SK-N-SH (cell line): ENCODE measurements at regions not wholly inside any gene's neighbourhood (a gene's known extent, or its start where the extent isn't known, plus 50 kb on each side); places are given as distances from the start of the nearest gene placed in this dataset.

Experiments
- CTCF ChIA-PET: fragments of 300-600, 350-600 bp; formaldehyde crosslinking; extraction: SDS; loops from one replicate; lab custom pipeline; 2021; lab: Yijun Ruan, JAX
- POLR2A ChIA-PET: fragments of 350-600 bp; sonication (Branson Sonifier 250); formaldehyde crosslinking; extraction: SDS; loops from one replicate; lab custom pipeline; 2020; ENCODE audit warnings: antibody characterized with exemption, inconsistent platforms; lab: Yijun Ruan, JAX
- DNase-seq: peaks from one replicate; pipeline ENCODE4 v3.0.0; 2012
- H2AFZ ChIP-seq: fragments of 200-600 bp; sonication (generic); 2 replicates; pipeline ENCODE4 v1.8.1; 2016; ENCODE audit warnings: antibody characterized with exemption, mild to moderate bottlenecking, low read depth
- H3F3A ChIP-seq: fragments of 200-600 bp; sonication (generic); replicated peaks from 2 replicates; pipeline ENCODE3; 2016; ENCODE audit warnings: antibody characterized with exemption, mild to moderate bottlenecking; ENCODE audit not compliant: insufficient read depth
- H3K27ac ChIP-seq, 2 experiments: fragments of 200-500 bp in 1 of 2; fragments of 200-600 bp in 1 of 2; sonication (Bioruptor generic) in 1 of 2; sonication (generic), shearing (Covaris generic) in 1 of 2; 2 replicates each; pipeline versions ENCODE4 v1.5.1 to v1.6.1; 2014 to 2016; ENCODE audit warnings: low read depth in 2 of 2, inconsistent platforms in 1 of 2, low read length in 1 of 2, mild to moderate bottlenecking in 1 of 2, mixed read lengths in 1 of 2
- H3K27me3 ChIP-seq: fragments of 200-600 bp; sonication (generic), shearing (Covaris generic); 2 replicates; pipeline ENCODE4 v1.6.1; 2016; ENCODE audit warnings: mixed run types; ENCODE audit not compliant: insufficient read depth
- H3K36me3 ChIP-seq, 2 experiments: fragments of 200-500 bp in 1 of 2; fragments of 200-600 bp in 1 of 2; sonication (Bioruptor generic) in 1 of 2; sonication (generic) in 1 of 2; replicated peaks in 1 of 2; 2 replicates each; pipeline versions ENCODE3 to v1.5.1; 2014 to 2016; ENCODE audit warnings: low read length in 1 of 2, mild to moderate bottlenecking in 1 of 2; ENCODE audit not compliant: insufficient read depth in 2 of 2, control insufficient read depth in 1 of 2
- H3K4me1 ChIP-seq, 2 experiments: fragments of 200-500 bp in 1 of 2; fragments of 200-600 bp in 1 of 2; sonication (Bioruptor generic) in 1 of 2; sonication (generic), shearing (Covaris generic) in 1 of 2; 2 replicates each; pipeline versions ENCODE4 v1.5.1 to v1.6.1; 2014 to 2016; ENCODE audit warnings: low read depth in 1 of 2, low read length in 1 of 2, mixed run types in 1 of 2; ENCODE audit not compliant: insufficient read depth in 2 of 2, control insufficient read depth in 1 of 2
- H3K4me2 ChIP-seq: fragments of 200-600 bp; sonication (generic), shearing (Covaris generic); 2 replicates; pipeline ENCODE4 v1.6.1; 2017; ENCODE audit warnings: mixed run types
- H3K4me3 ChIP-seq, 2 experiments: fragments of 200-500 bp in 1 of 2; fragments of 200-600 bp in 1 of 2; sonication (Bioruptor generic) in 1 of 2; sonication (generic), shearing (Covaris generic) in 1 of 2; 2 replicates each; pipeline versions ENCODE4 v1.5.1 to v1.8.1; 2014 to 2016; ENCODE audit warnings: low read depth in 2 of 2, inconsistent platforms in 1 of 2, low read length in 1 of 2, mild to moderate bottlenecking in 1 of 2, mixed read lengths in 1 of 2, moderate library complexity in 1 of 2
- H3K79me2 ChIP-seq: fragments of 200-600 bp; sonication (generic); 2 replicates; pipeline ENCODE4 v1.8.1; 2017; ENCODE audit warnings: mild to moderate bottlenecking; ENCODE audit not compliant: insufficient read depth
- H3K9ac ChIP-seq: fragments of 200-600 bp; sonication (generic); 2 replicates; pipeline ENCODE4 v1.6.1; 2017; ENCODE audit warnings: mixed run types
- H3K9me2 ChIP-seq: fragments of 200-600 bp; sonication (generic); 2 replicates; pipeline ENCODE4 v1.6.1; 2017; ENCODE audit warnings: mixed run types
- H3K9me3 ChIP-seq: fragments of 200-600 bp; sonication (generic); 2 replicates; pipeline ENCODE4 v1.6.1; 2017; ENCODE audit warnings: mixed run types, mild to moderate bottlenecking, moderate library complexity
- H4K20me1 ChIP-seq: fragments of 200-600 bp; sonication (generic); 2 replicates; pipeline ENCODE4 v1.6.1; 2017; ENCODE audit warnings: mild to moderate bottlenecking, mixed run types; ENCODE audit not compliant: insufficient read depth
- ELF1 ChIP-seq: IDR thresholded peaks from 2 replicates; pipeline ENCODE4 v1.4.0; 2012
- EZH2phosphoT487 ChIP-seq: fragments of 200-600 bp; sonication (generic); IDR thresholded peaks from 2 replicates; pipeline ENCODE4 v1.6.1; 2017; ENCODE audit warnings: low read depth, mixed run types, mild to moderate bottlenecking, antibody characterized with exemption, moderate library complexity, borderline replicate concordance
- FOSL2 ChIP-seq: IDR thresholded peaks from 2 replicates; pipeline ENCODE4 v1.4.0; 2012; ENCODE audit warnings: low read depth, mild to moderate bottlenecking, moderate library complexity, borderline replicate concordance
- FOXJ3 ChIP-seq: sonication (generic); formaldehyde crosslinking; IDR thresholded peaks from 2 replicates; pipeline ENCODE4 v1.5.1; 2020; ENCODE audit warnings: mild to moderate bottlenecking, missing genetic modification reagents
- IRF3 ChIP-seq: fragments of 150-350 bp; IDR thresholded peaks from 2 replicates; pipeline ENCODE4 v1.6.1; 2016; ENCODE audit warnings: mild to moderate bottlenecking, low read depth, low read length
- MAX ChIP-seq: IDR thresholded peaks from 2 replicates; pipeline ENCODE4 v1.4.0; 2012; ENCODE audit warnings: low read depth
- MEF2A ChIP-seq: IDR thresholded peaks from 2 replicates; pipeline ENCODE4 v1.4.0; 2012; ENCODE audit warnings: low read depth, borderline replicate concordance
- NFIC ChIP-seq: IDR thresholded peaks from 2 replicates; pipeline ENCODE4 v1.4.0; 2012; ENCODE audit warnings: borderline replicate concordance
- NRF1 ChIP-seq: IDR thresholded peaks from 2 replicates; pipeline ENCODE4 v1.6.1; 2012; ENCODE audit warnings: low read depth, mild to moderate bottlenecking, low read length
- RAD21 ChIP-seq: IDR thresholded peaks from 2 replicates; pipeline ENCODE4 v1.6.1; 2012; ENCODE audit warnings: mild to moderate bottlenecking, low read length
- RFX5 ChIP-seq: IDR thresholded peaks from 2 replicates; pipeline ENCODE4 v1.6.1; 2012; ENCODE audit warnings: mild to moderate bottlenecking, improper control_type of control experiment, low read length
- RXRA ChIP-seq: IDR thresholded peaks from 2 replicates; pipeline ENCODE4 v1.4.0; 2012; ENCODE audit warnings: low read depth, mild to moderate bottlenecking, borderline replicate concordance
- SMC3 ChIP-seq: IDR thresholded peaks from 2 replicates; pipeline ENCODE4 v1.6.1; 2012; ENCODE audit warnings: low read depth, low read length, improper control_type of control experiment
- TAF1 ChIP-seq: IDR thresholded peaks from 2 replicates; pipeline ENCODE4 v1.6.1; 2012; ENCODE audit warnings: low read depth, mild to moderate bottlenecking, low read length, moderate library complexity, borderline replicate concordance
- TEAD4 ChIP-seq: IDR thresholded peaks from 2 replicates; pipeline ENCODE4 v1.4.0; 2012; ENCODE audit warnings: mild to moderate bottlenecking, borderline replicate concordance; ENCODE audit not compliant: insufficient read depth
- USF1 ChIP-seq: IDR thresholded peaks from 2 replicates; pipeline ENCODE4 v1.4.0; 2012; ENCODE audit warnings: low read depth, borderline replicate concordance
- WGBS: methylation state at CpG from one replicate; pipeline ENCODE4 v1.1.6; 2017; ENCODE audit warnings: low lambda C conversion rate; 5-methylcytosine and 5-hydroxymethylcytosine counted together
- TF ChIP-seq, protein P1 (sequence below): fragments of 200-600 bp; sonication (generic); IDR thresholded peaks from 2 replicates; pipeline ENCODE4 v1.6.1; 2017; ENCODE audit warnings: antibody characterized with exemption, mild to moderate bottlenecking, moderate library complexity

GRCh38 chr20:41774291-41774690, 156.1 kb upstream of the CHD6 start:
- Histone ChIP-seq H3K4me2 (no peak overlapping the region), H3K9me3 (no peaks in the 10 kb centered on the region), H3K9me2 (no peaks in the 10 kb centered on the region), H3K27me3 (no peaks in the 10 kb centered on the region), H3F3A (no peaks in the 10 kb centered on the region), H3K27ac (no peak overlapping the region), H4K20me1 (no peaks in the 10 kb centered on the region), H3K79me2 (no peaks in the 10 kb centered on the region), H2AFZ (no peak overlapping the region), H3K4me1 (no peaks in the 10 kb centered on the region), H3K36me3 (no peaks in the 10 kb centered on the region), H3K4me3 (no peak overlapping the region), H3K9ac (no peak overlapping the region)
- no peak for TF ChIP-seq EZH2phosphoT487
- TF ChIP-seq, protein P1, sequence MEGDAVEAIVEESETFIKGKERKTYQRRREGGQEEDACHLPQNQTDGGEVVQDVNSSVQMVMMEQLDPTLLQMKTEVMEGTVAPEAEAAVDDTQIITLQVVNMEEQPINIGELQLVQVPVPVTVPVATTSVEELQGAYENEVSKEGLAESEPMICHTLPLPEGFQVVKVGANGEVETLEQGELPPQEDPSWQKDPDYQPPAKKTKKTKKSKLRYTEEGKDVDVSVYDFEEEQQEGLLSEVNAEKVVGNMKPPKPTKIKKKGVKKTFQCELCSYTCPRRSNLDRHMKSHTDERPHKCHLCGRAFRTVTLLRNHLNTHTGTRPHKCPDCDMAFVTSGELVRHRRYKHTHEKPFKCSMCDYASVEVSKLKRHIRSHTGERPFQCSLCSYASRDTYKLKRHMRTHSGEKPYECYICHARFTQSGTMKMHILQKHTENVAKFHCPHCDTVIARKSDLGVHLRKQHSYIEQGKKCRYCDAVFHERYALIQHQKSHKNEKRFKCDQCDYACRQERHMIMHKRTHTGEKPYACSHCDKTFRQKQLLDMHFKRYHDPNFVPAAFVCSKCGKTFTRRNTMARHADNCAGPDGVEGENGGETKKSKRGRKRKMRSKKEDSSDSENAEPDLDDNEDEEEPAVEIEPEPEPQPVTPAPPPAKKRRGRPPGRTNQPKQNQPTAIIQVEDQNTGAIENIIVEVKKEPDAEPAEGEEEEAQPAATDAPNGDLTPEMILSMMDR, result no peak
- ChIA-PET CTCF (interaction anchor here (0.9 kb wide), 1 partner anchor 35 kb away, joined by 3 read pairs; no protein-coding TSS in a partner anchor), POLR2A (no interaction called here)
- 18% methylated on average over 3 of the region's 3 CpGs for WGBS
- DNase-seq, result no peak

DNA sequence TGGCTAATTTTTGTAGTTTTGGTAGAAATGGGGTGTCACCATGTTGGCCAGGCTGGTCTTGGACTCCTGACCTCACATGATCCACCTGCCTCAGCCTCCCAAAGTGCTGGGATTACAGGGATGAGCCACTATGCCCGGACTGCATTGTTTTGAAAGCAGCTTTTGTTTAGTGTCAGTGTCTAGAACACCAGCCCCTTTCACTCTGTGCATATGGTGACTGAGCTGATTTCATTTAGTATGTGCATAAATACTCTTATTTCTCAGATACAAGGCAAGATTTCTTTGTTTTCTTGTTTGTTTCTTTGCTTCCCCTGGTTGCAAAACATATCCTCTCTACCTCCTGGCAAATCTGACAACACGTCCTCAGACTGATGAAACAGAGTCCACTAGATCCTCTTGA, 152.8 kb upstream of the CHD6 start:
- no peaks in the 10 kb centered on the region for H3K9me3 ChIP-seq
- CTCF ChIA-PET, result no interaction called here
- no peak overlapping the region for H2AFZ ChIP-seq
- no peak overlapping the region for H3K4me3 ChIP-seq
- H3K27me3 ChIP-seq, result no peaks in the 10 kb centered on the region
- H3K79me2 ChIP-seq, result no peaks in the 10 kb centered on the region
- no peak overlapping the region for H3K27ac ChIP-seq
- TF ChIP-seq FOSL2, result no peak
- no peak for TF ChIP-seq NRF1
- no peak for TF ChIP-seq RAD21
- no peak for TF ChIP-seq RXRA
- TF ChIP-seq IRF3, result no peak
- TF ChIP-seq SMC3, result no peak
- TF ChIP-seq MEF2A, result no peak
- no peak for TF ChIP-seq NFIC
- no peak for TF ChIP-seq MAX
- TF ChIP-seq TEAD4, result no peak
- no peak for TF ChIP-seq USF1
- no peak for TF ChIP-seq TAF1
- TF ChIP-seq FOXJ3 (CRISPR knock-in tag), result no peak
- no peak for TF ChIP-seq RFX5
- no peak for TF ChIP-seq ELF1
- TF ChIP-seq, protein P1, result no peak
- TF ChIP-seq, all 33 proteins: peak for 0
- WGBS, result 13% methylated on average over 2 of the region's 2 CpGs
- no peaks in the 10 kb centered on the region for H4K20me1 ChIP-seq
- H3K9me2 ChIP-seq, result no peaks in the 10 kb centered on the region
- no peaks in the 10 kb centered on the region for H3K4me1 ChIP-seq
- no peaks in the 10 kb centered on the region for H3F3A ChIP-seq
- H3K4me2 ChIP-seq, result no peak overlapping the region
- POLR2A ChIA-PET, result no interaction called here
- DNase-seq, result no peak
- H3K36me3 ChIP-seq, result no peaks in the 10 kb centered on the region
- no peak overlapping the region for H3K9ac ChIP-seq
